Upper lobe of left lung (tissue), 4 donors: ENCODE measurements at regions not wholly inside any gene's neighbourhood (a gene's known extent, or its start where the extent isn't known, plus 50 kb on each side); places are given as distances from the start of the nearest gene placed in this dataset.

Experiments
- CTCF ChIP-seq, 6 experiments: fragments of 450-650 bp in 4 of 6; fragments of 200-600 bp in 2 of 6; sonication (generic) in 2 of 6; IDR thresholded peaks; one replicate each; pipeline ENCODE4 v1.5.1; 2016 to 2019; ENCODE audit warnings: antibody characterized with exemption in 6 of 6
- EP300 ChIP-seq, 4 donors: sonication (generic); formaldehyde crosslinking; IDR thresholded peaks; one replicate each; pipeline ENCODE4 v1.5.1; 2017; ENCODE audit warnings: antibody characterized with exemption in 4 of 4, control low read depth in 2 of 4
- POLR2A ChIP-seq, 4 donors: fragments of 450-650 bp; IDR thresholded peaks; one replicate each; pipeline ENCODE4 v1.5.1; 2016 to 2017; ENCODE audit warnings: antibody characterized with exemption in 4 of 4, mild to moderate bottlenecking in 2 of 4
- POLR2AphosphoS5 ChIP-seq, 2 donors: sonication (generic); formaldehyde crosslinking; IDR thresholded peaks; one replicate each; pipeline ENCODE4 v1.5.1; 2017; ENCODE audit warnings: antibody characterized with exemption in 2 of 2

GRCh38 chr1:55735106-55735505 lies 519.9 kb upstream of the USP24 start:
- no peak for TF ChIP-seq CTCF (IDR thresholded peaks at IDR 0.05)
- TF ChIP-seq POLR2AphosphoS5 (IDR thresholded peaks at IDR 0.05) = no peak
- TF ChIP-seq POLR2A (IDR thresholded peaks at IDR 0.05) = no peak
- TF ChIP-seq EP300 (IDR thresholded peaks at IDR 0.05) = no peak
